Testis (tissue), 2 donors: ENCODE measurements at regions not wholly inside any gene's neighbourhood (a gene's known extent, or its start where the extent isn't known, plus 50 kb on each side); places are given as distances from the start of the nearest gene placed in this dataset.

Source experiments
- DNase-seq: peaks from one replicate; pipeline ENCODE4 v3.0.0-alpha.2; 2019
- H3K27ac ChIP-seq, 2 donors: fragments of 200-600 bp; sonication (generic); one replicate each; pipeline ENCODE4 v1.5.1; 2019
- H3K27me3 ChIP-seq: fragments of 200-600 bp; sonication (generic); one replicate; pipeline ENCODE4 v1.5.1; 2019
- H3K36me3 ChIP-seq: fragments of 200-600 bp; sonication (generic); one replicate; pipeline ENCODE4 v1.5.1; 2017; ENCODE audit warnings: low read depth; ENCODE audit errors: missing control alignments
- H3K4me1 ChIP-seq: fragments of 200-600 bp; sonication (generic); one replicate; pipeline ENCODE4 v1.5.1; 2019
- H3K4me3 ChIP-seq, 2 donors: fragments of 200-600 bp; sonication (generic); one replicate each; pipeline ENCODE4 v1.5.1; 2017 to 2019
- H3K9me3 ChIP-seq: fragments of 200-600 bp; sonication (generic); one replicate; pipeline ENCODE4 v1.5.1; 2017
- POLR2A ChIP-seq: fragments of 450-650 bp; IDR thresholded peaks from one replicate; pipeline ENCODE4 v1.6.1; 2017; ENCODE audit warnings: antibody characterized with exemption, mild to moderate bottlenecking, moderate library complexity
- whole genome bisulfite sequencing, 2 donors: methylation state at CpG; one replicate each; pipeline ENCODE4 v1.1.5; 2018; 5-methylcytosine and 5-hydroxymethylcytosine counted together
- intact Hi-C: fragments of 100-400 bp; cut with DNase I; formaldehyde crosslinking; loops from one replicate; pipeline ENCODE4 v1.15.1; 2023; ENCODE audit warnings: low total_unique reads
- TF ChIP-seq, protein P1 (sequence below), 3 experiments: fragments of 450-650 bp in 2 of 3; fragments of 200-600 bp in 1 of 3; sonication (generic) in 1 of 3; IDR thresholded peaks; one replicate each; pipeline ENCODE4 v1.5.1; 2016 to 2019; ENCODE audit warnings: antibody characterized with exemption in 3 of 3, mild to moderate bottlenecking in 2 of 3, moderate library complexity in 1 of 3

DNA sequence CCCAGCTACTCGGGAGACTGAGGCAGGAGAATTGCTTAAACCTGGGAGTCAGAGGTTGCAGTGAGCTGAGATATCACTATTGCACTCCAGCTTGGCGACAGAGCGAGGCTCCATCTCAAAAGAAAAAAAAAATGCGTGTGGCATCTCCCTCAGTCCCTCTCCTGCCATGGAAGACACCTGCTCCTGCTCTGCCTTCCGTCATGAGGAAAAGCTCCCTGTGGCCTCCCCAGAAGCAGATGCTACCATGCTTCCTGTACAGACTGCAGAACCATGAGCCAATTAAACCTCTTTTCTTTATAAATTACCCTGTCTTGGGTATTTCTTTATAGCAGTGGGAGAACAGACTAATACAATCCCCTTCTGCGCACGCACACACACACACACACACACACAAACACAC, 249.4 kb downstream of the MN1 start:
- Histone ChIP-seq H3K4me3 (no peak overlapping the region), H3K4me1 (peaks cover 6% of the 10 kb centered on the region), H3K9me3 (no peaks in the 10 kb centered on the region), H3K36me3 (no peaks in the 10 kb centered on the region), H3K27ac (no peak overlapping the region), H3K27me3 (no peaks in the 10 kb centered on the region)
- TF ChIP-seq, protein P1, sequence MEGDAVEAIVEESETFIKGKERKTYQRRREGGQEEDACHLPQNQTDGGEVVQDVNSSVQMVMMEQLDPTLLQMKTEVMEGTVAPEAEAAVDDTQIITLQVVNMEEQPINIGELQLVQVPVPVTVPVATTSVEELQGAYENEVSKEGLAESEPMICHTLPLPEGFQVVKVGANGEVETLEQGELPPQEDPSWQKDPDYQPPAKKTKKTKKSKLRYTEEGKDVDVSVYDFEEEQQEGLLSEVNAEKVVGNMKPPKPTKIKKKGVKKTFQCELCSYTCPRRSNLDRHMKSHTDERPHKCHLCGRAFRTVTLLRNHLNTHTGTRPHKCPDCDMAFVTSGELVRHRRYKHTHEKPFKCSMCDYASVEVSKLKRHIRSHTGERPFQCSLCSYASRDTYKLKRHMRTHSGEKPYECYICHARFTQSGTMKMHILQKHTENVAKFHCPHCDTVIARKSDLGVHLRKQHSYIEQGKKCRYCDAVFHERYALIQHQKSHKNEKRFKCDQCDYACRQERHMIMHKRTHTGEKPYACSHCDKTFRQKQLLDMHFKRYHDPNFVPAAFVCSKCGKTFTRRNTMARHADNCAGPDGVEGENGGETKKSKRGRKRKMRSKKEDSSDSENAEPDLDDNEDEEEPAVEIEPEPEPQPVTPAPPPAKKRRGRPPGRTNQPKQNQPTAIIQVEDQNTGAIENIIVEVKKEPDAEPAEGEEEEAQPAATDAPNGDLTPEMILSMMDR (IDR thresholded peaks at IDR 0.05): no peak
- no peak for TF ChIP-seq POLR2A
- no peak for DNase-seq
- intact Hi-C loops: no loop called here
- WGBS, 2 donors: 90 to 94% methylated on average over 7 of the region's 7 CpGs

DNA sequence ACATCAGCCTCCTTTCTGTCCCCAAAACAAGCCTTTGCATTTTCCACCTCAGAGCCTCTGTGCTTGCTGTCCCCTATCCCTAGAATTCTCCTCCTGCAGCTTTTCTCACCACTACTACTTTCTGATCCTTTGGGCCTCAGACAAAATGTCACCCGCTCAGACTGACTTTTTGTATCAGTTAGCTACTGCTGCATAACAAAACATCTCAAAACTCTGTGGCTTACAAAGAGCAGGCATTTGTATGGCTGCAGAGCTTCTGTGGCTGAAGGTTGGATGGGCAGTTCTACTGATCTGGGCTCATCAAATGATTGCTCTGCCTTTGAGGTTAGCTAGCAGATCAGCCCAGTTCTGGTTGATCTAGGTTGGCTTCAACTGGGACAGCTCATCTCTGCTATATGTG, 248.7 kb downstream of the MN1 start:
- WGBS, 2 donors: 85 to 100% methylated on average over 1 of the region's 1 CpG
- Histone ChIP-seq H3K4me3 (no peak overlapping the region), H3K27ac (no peak overlapping the region), H3K4me1 (peaks cover 6% of the 10 kb centered on the region), H3K36me3 (no peaks in the 10 kb centered on the region), H3K9me3 (no peaks in the 10 kb centered on the region), H3K27me3 (no peaks in the 10 kb centered on the region)
- no peak for DNase-seq
- intact Hi-C loops: no loop called here
- no peak for TF ChIP-seq POLR2A
- TF ChIP-seq, protein P1 (IDR thresholded peaks at IDR 0.05): no peak

DNA sequence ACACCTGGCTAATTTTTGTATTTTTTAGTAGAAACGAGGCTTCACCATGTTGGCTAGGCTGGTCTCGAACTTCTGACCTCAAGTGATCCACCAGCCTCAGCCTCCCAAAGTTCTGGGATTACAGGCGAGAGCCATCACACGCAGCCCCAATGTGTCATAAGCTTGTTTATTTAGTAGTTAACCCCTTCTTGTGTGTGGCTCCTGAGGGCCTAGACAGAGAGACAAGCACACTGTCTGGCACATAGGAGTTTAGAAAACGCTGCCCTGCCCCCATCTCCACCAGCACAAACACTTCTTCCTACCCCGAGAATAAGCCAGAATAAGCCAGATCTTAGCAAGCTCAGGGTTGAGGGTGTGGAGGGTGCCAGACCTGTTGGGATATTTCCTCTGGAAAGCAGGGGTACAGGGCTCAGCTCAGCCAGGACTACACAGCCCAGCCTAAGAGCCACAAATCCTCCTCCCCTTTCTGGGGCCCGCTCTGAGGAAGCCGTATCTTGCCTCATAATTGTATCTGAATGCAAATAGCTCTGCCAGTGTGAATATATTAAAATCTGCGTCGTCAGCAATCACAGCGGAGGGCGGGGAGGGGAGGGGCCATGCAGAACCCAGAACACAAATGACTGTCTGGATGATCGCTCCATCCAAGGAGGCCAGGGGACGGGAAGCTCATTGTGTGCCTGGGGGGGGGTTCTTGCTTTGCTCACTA, 247.3 kb downstream of the MN1 start:
- intact Hi-C loops: no loop called here
- 55 to 56% methylated on average over 14 of the region's 14 CpGs for WGBS, 2 donors
- Histone ChIP-seq H3K4me1 (peaks cover 6% of the 10 kb centered on the region), H3K36me3 (no peaks in the 10 kb centered on the region), H3K4me3 (no peak overlapping the region), H3K27ac (no peak overlapping the region), H3K27me3 (no peaks in the 10 kb centered on the region), H3K9me3 (no peaks in the 10 kb centered on the region)
- TF ChIP-seq, protein P1 (IDR thresholded peaks at IDR 0.05): no peak
- TF ChIP-seq POLR2A: no peak
- DNase-seq: peak; percentile 56

DNA sequence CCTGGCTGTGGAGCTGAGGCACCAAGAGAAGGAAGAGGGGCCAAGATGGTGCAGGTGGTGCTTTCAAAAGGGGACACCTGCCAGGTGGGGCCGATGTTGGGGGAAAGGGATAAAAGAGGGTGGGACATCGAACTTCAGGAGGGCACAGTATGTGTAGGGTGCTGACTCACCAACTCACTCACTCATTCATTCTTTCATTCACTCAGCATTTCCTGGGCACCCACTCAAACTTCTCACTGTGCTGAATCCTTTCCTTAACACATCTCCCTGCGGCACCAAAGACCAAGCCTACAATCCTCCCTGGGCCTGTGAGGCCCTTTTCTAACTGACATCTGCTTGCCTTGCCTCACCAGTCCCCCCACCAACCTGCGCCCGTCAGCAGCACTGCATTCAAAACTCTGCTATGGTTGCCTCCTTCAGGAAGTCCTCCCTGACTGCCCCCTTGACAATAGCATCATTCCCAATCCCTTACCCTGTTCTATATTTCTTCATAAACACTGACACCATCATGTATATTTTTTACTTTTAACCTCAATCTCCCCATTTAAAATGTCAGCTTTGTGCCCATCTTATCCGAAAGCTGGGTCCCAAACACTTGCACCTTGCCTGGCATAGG, 246.6 kb downstream of the MN1 start:
- DNase-seq: no peak
- intact Hi-C loops: no loop called here
- no peak overlapping the region for H3K27ac ChIP-seq
- 73 to 86% methylated on average over 6 of the region's 6 CpGs for WGBS, 2 donors
- no peak overlapping the region for H3K4me3 ChIP-seq
- H3K36me3 ChIP-seq: no peaks in the 10 kb centered on the region
- no peak for TF ChIP-seq POLR2A
- TF ChIP-seq, protein P1 (IDR thresholded peaks at IDR 0.05): no peak
- no peaks in the 10 kb centered on the region for H3K9me3 ChIP-seq
- peaks cover 6% of the 10 kb centered on the region for H3K4me1 ChIP-seq
- H3K27me3 ChIP-seq: no peaks in the 10 kb centered on the region

DNA sequence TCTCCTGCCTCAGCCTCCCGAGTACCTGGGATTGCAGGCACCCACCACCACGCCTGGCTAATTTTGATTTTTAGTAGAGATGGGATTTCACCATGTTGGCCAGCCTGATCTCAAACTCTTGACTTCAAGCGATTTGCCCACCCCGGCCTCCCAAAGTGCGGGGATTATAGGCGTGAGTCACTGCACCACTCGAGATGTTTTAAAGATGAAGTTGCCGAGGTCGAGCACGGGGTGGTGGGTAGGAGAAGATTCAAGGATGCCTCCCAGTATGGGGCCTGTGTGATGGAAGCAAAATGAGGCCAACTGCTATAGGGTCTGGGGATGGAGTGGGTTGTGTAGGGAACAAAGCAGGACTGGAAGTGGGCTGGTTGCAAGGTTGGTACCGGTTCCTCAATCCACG, 245.2 kb downstream of the MN1 start:
- Histone ChIP-seq H3K9me3 (no peaks in the 10 kb centered on the region), H3K36me3 (no peaks in the 10 kb centered on the region), H3K27me3 (no peaks in the 10 kb centered on the region), H3K4me1 (peaks cover 6% of the 10 kb centered on the region), H3K4me3 (no peak overlapping the region), H3K27ac (no peak overlapping the region)
- no peak for DNase-seq
- TF ChIP-seq, protein P1 (IDR thresholded peaks at IDR 0.05): no peak
- TF ChIP-seq POLR2A: no peak
- intact Hi-C loops: no loop called here
- WGBS, 2 donors: 91 to 94% methylated on average over 12 of the region's 12 CpGs
